ENCODE measurements at regions not wholly inside any gene's neighbourhood (a gene's known extent, or its start where the extent isn't known, plus 50 kb on each side); places are given as distances from the start of the nearest gene placed in this dataset.
"Not testable (repeated sequence)": the region's sequence is repeated elsewhere in the genome, so short reads cannot be mapped to it uniquely, and the experiment has no call there.

GRCh38 chr3:73120710-73121109 lies 59.3 kb downstream of the EBLN2 start:
- no peak for DNase-seq

- no peak for DNase-seq
Measured at GRCh38 chr3:73121669-73122331, 60.3 kb downstream of the EBLN2 start.

GRCh38 chr3:73134034-73134433 lies 72.6 kb downstream of the EBLN2 start:
- no peak for DNase-seq

GRCh38 chr3:73136941-73137340 lies 75.5 kb downstream of the EBLN2 start:
- DNase-seq, result no peak

- no peak for DNase-seq
Measured at GRCh38 chr3:73137736-73138403, 76.4 kb downstream of the EBLN2 start.

GRCh38 chr3:73140772-73141442 lies 79.4 kb downstream of the EBLN2 start:
- no peak for DNase-seq

- no peak for DNase-seq
Measured at GRCh38 chr3:73141525-73141924, 80.1 kb downstream of the EBLN2 start.

- DNase-seq, result no peak
Measured at GRCh38 chr3:73143401-73143800, 81.9 kb downstream of the EBLN2 start.

- DNase-seq, result no peak
Measured at GRCh38 chr3:73143821-73144237, 82.4 kb downstream of the EBLN2 start.

- no peak for DNase-seq
Measured at GRCh38 chr3:73144276-73144675, 82.8 kb downstream of the EBLN2 start.

- DNase-seq, result no peak
Measured at GRCh38 chr3:73144828-73145227, 83.4 kb downstream of the EBLN2 start.

GRCh38 chr3:73147479-73147878 lies 86.0 kb downstream of the EBLN2 start:
- not testable (repeated sequence) for DNase-seq

- DNase-seq, result no peak
Measured at GRCh38 chr3:73148206-73148605, 86.7 kb downstream of the EBLN2 start.

GRCh38 chr3:73148682-73149081 lies 87.2 kb downstream of the EBLN2 start:
- no peak for DNase-seq

GRCh38 chr3:73150369-73151130 lies 89.1 kb downstream of the EBLN2 start:
- no peak for DNase-seq

GRCh38 chr3:73152571-73152970 lies 91.1 kb downstream of the EBLN2 start:
- DNase-seq, result not testable (repeated sequence)

GRCh38 chr3:73153057-73153456 lies 91.6 kb downstream of the EBLN2 start:
- DNase-seq, result not testable (repeated sequence)

- DNase-seq, result not testable (repeated sequence)
Measured at GRCh38 chr3:73154261-73154660, 92.8 kb downstream of the EBLN2 start.

- DNase-seq, result not testable (repeated sequence)
Measured at GRCh38 chr3:73155441-73155840, 94.0 kb downstream of the EBLN2 start.

GRCh38 chr3:73164622-73165021 lies 103.2 kb downstream of the EBLN2 start:
- no peak for DNase-seq

- no peak for DNase-seq
Measured at GRCh38 chr3:73175698-73176097, 114.2 kb downstream of the EBLN2 start.

GRCh38 chr3:73176941-73177340 lies 115.5 kb downstream of the EBLN2 start:
- DNase-seq, result no peak

GRCh38 chr3:73177827-73178226 lies 116.4 kb downstream of the EBLN2 start:
- DNase-seq, result no peak
